ENCODE measurements at regions not wholly inside any gene's neighbourhood (a gene's known extent, or its start where the extent isn't known, plus 50 kb on each side); places are given as distances from the start of the nearest gene placed in this dataset.

DNA sequence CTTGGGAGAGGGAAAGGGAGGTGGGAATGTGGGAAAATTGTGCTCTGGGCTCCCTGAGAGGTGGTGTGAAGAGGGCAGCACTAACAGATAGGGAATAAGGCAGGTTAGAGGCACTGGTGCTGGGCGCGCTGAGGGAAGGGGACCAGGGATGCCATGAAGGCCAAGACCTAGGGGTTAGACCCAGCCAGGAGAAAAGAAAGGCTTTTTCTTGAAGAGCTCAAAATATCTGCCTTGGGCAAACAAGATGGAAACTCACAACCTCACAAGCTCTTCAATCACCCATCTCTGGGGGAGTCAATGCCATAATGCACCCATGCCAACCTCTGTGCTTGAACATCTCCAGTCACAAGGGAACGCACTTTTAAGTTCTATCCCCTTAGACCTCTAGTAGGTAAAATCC is 363.6 kb upstream of the CHD6 start:
- DNase-seq, result no peak
- Mint-ChIP-seq H3K4me1 (no peaks in the 10 kb centered on the region), H3K27ac (no peak overlapping the region), H3K27me3 (no peaks in the 10 kb centered on the region), H3K9me3 (no peaks in the 10 kb centered on the region), H3K36me3 (ENCODE audit: low read depth) (no peaks in the 10 kb centered on the region), H3K4me3 (no peak overlapping the region)
- intact Hi-C loops (cut with micrococcal nuclease), result no loop called here

DNA sequence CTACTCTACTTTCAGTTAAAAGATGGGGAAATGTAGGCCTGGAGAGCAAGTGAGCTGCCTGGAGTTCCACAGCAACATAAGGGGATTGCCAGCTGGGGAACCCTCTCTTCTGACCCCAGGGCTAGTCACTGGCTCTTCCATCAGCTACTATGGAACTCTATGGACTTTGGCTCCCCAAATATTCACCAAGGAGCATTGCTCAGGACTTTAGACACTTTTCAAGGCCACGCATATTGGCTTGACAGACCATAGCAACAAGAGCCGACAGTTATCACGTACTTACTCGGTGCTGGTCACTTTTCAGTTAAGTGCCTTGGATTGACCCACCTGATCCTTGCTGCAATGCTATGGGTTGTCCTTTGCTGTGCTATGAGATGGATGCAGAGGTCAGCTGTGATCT is 360.7 kb upstream of the CHD6 start:
- DNase-seq, result no peak
- no peak overlapping the region for H3K27ac Mint-ChIP-seq
- no peaks in the 10 kb centered on the region for H3K4me1 Mint-ChIP-seq
- no peaks in the 10 kb centered on the region for H3K27me3 Mint-ChIP-seq
- H3K36me3 Mint-ChIP-seq (ENCODE audit: low read depth), result no peaks in the 10 kb centered on the region
- intact Hi-C loops (cut with micrococcal nuclease), result no loop called here
- no peak overlapping the region for H3K4me3 Mint-ChIP-seq
- H3K9me3 Mint-ChIP-seq, result no peaks in the 10 kb centered on the region

DNA sequence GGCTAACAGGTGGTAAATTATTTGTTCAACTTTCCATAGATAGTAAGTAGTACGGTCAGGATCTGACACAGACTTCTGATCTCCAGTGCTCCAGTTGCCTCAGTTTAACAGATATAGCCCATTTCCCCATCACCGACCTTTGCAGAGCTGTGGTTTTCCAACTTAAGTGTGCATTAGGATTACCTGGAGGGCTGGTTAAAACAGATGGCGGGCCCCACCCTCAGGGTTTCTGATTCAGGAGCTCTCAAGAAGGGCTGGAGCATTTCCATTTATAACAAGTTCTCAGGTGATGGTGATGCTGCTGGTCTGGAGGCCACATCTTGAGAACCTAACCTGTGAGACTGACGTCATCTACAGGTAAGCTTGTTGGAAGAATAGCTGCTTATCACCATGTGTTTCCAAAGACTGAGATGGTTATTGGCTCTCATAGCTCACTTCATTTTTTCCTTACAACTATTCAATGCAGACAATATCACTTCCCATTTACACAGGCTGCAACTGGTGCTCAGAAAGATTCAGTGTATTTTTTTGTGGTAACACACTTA is 360.1 kb upstream of the CHD6 start:
- no peaks in the 10 kb centered on the region for H3K27me3 Mint-ChIP-seq
- no peaks in the 10 kb centered on the region for H3K36me3 Mint-ChIP-seq (ENCODE audit: low read depth)
- intact Hi-C loops (cut with micrococcal nuclease), result no loop called here
- no peaks in the 10 kb centered on the region for H3K4me1 Mint-ChIP-seq
- no peaks in the 10 kb centered on the region for H3K9me3 Mint-ChIP-seq
- DNase-seq, result no peak
- H3K4me3 Mint-ChIP-seq, result no peak overlapping the region
- H3K27ac Mint-ChIP-seq, result no peak overlapping the region

DNA sequence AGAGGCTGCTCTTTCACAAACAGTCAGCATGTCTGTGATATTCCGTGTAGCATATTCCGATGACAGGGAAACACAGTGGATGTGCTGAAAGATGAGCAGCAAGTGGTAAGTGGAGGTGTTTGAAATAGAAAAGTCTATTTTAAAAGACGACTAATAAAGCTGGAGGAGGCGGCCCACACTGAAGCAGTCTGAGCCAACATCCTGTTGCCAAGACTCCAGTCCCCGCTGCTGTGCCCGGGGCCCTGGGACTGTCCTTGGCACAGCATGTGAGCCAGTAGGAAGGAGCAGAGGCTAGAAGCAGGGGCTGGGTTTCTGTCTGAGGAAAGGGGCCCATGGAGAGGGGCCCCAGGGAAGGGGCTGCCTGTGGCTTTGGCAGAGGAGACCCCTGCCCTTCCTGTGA is 351.5 kb upstream of the CHD6 start:
- H3K4me1 Mint-ChIP-seq, result no peaks in the 10 kb centered on the region
- no peaks in the 10 kb centered on the region for H3K27me3 Mint-ChIP-seq
- no peaks in the 10 kb centered on the region for H3K36me3 Mint-ChIP-seq (ENCODE audit: low read depth)
- no peak overlapping the region for H3K4me3 Mint-ChIP-seq
- intact Hi-C loops (cut with micrococcal nuclease), result no loop called here
- no peak for DNase-seq
- H3K27ac Mint-ChIP-seq, result no peak overlapping the region
- H3K9me3 Mint-ChIP-seq, result no peaks in the 10 kb centered on the region

DNA sequence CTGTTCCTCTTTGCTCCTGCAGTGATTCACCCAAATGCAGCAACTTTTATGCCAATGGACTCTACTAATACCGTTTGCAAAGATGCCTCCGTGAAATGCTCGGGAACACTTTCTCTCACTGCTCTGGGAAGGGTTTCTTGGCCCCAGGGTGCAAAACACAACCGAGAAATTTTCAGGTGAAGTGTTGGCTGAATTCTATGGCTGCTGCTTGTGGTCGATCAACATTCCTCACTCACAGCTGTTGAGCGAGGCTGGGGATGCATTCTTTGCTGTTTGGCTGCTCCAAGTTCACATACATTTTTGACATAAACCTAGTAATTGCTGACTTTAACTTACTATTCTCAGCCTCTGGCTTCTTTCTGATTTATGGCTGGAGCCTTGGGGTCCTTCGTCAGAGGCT is 342.0 kb upstream of the CHD6 start:
- H3K27ac Mint-ChIP-seq, result no peak overlapping the region
- intact Hi-C loops (cut with micrococcal nuclease), result no loop called here
- H3K9me3 Mint-ChIP-seq, result no peaks in the 10 kb centered on the region
- no peak overlapping the region for H3K4me3 Mint-ChIP-seq
- H3K4me1 Mint-ChIP-seq, result no peaks in the 10 kb centered on the region
- no peaks in the 10 kb centered on the region for H3K27me3 Mint-ChIP-seq
- no peaks in the 10 kb centered on the region for H3K36me3 Mint-ChIP-seq (ENCODE audit: low read depth)
- no peak for DNase-seq

DNA sequence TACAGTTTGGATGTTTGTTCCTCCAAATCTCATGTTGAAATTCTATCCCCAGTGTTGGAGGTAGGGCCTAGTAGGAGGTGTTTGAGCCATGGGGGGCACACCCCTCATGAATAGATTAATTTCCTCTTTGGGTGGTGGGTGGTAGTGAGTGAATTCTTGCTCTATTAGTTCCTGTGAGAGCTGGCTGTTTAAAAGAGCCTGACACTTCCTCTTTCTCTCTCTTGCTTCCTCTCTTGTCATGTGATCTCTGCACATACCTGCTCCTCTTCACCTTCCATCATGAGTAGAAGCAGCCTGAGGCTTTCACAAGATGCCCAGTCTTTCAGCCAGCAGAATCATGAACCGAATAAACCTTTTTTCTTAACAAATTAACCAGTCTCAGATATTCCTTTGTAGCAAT is 340.2 kb upstream of the CHD6 start:
- H3K27ac Mint-ChIP-seq, result no peak overlapping the region
- H3K27me3 Mint-ChIP-seq, result no peaks in the 10 kb centered on the region
- H3K36me3 Mint-ChIP-seq (ENCODE audit: low read depth), result no peaks in the 10 kb centered on the region
- no peak for DNase-seq
- no peaks in the 10 kb centered on the region for H3K9me3 Mint-ChIP-seq
- H3K4me1 Mint-ChIP-seq, result no peaks in the 10 kb centered on the region
- intact Hi-C loops (cut with micrococcal nuclease), result no loop called here
- no peak overlapping the region for H3K4me3 Mint-ChIP-seq

DNA sequence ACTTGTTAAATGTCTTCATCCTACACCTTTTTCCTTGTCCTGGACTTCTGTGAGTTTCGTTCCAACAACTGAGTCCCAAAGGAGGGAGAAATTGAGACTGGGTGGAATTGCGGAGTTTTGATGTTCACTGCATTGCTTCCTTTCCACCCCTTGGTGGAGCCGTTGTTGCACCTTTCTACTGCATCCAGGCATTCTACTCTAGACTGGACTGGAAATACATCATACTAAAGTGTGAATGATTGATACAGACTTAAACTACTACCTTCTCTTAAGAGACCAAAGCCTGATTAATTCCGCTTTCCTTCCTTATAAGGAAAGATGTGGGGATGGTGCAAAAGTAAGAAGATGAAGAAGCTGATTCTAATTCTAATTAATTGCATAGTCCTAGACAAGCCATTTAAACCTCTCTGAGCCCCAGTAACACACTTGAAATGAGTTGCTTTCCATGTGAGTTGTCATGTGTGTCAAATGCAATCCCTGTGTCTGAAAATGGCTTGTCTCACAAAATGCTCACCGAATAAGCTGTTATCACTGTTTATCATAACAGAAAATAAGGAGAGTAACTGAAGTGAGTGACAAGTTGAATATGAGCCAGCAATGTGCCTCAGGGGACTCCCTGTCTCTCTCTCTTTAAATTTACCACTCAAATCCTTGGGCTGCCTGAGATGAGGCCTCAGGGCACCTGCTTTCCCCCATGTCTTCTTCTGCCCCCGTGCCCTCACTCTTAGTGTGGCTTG is 338.3 kb upstream of the CHD6 start:
- DNase-seq, result no peak
- Mint-ChIP-seq H3K4me1 (no peaks in the 10 kb centered on the region), H3K4me3 (no peak overlapping the region), H3K36me3 (ENCODE audit: low read depth) (no peaks in the 10 kb centered on the region), H3K9me3 (no peaks in the 10 kb centered on the region), H3K27ac (no peak overlapping the region), H3K27me3 (no peaks in the 10 kb centered on the region)
- intact Hi-C loops (cut with micrococcal nuclease), result no loop called here

DNA sequence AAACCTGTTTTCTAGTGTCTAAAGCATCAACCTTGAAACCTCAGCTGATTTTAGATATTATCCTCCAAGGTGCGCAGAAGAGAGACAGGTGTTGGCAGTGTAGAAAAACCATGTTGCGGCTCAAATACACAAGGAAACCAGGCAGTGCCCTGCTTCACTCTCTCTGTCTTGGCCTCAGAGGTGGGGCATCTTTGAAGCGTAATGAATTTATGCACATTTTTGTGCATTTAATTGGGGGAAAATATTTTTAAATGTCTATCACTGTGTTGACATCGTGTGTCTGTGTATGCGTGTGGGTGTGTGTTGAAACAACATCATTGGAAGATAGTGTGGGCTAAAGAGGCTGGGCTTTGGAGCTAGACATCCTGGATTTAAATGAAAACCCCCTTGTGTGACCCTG is 334.0 kb upstream of the CHD6 start:
- no peak overlapping the region for H3K27ac Mint-ChIP-seq
- H3K9me3 Mint-ChIP-seq, result no peaks in the 10 kb centered on the region
- peaks cover 2% of the 10 kb centered on the region for H3K27me3 Mint-ChIP-seq
- intact Hi-C loops (cut with micrococcal nuclease), result no loop called here
- DNase-seq, result no peak
- H3K4me1 Mint-ChIP-seq, result no peaks in the 10 kb centered on the region
- H3K4me3 Mint-ChIP-seq, result no peak overlapping the region
- H3K36me3 Mint-ChIP-seq (ENCODE audit: low read depth), result no peaks in the 10 kb centered on the region

DNA sequence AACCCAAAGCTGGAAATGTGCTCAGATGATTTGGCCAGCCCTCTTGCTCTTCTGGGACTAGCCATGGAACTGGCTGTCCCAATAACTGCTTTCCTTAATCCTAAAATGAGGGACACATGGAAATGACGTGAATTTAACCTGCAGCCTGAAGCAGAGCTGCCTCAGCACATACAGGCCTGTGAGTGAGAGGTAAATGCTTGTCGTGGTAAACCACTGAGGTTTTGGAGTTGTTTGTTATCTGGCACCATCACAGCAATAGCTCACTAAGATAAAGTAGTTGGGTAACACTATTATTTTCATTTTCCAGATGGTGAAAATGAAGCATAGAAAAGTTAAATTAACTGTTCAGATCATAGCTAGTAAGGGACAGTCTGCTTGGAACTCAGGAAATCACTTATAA is 333.4 kb upstream of the CHD6 start:
- H3K36me3 Mint-ChIP-seq (ENCODE audit: low read depth), result no peaks in the 10 kb centered on the region
- intact Hi-C loops (cut with micrococcal nuclease), result no loop called here

DNA sequence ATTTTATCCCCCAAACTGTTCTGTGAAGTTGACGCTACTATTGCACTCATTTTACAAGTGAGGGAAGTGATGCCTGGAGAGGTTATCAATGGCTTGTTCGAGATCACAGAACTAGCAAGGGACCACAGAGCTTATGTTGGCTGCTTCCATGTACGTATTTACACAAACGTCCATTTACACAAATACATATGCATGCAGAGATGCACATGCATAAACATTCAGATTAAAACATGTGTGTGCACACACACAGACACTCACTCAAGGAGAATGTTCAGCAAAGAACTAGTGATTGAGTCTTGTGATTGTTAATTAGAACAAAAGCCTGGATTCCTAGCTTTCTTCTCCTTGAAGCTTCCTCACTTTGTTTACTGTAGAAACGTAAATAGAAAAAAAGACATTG is 321.5 kb upstream of the CHD6 start:
- DNase-seq, result no peak
- Mint-ChIP-seq H3K9me3 (no peaks in the 10 kb centered on the region), H3K36me3 (ENCODE audit: low read depth) (no peaks in the 10 kb centered on the region), H3K27ac (no peak overlapping the region), H3K4me1 (no peaks in the 10 kb centered on the region), H3K27me3 (no peaks in the 10 kb centered on the region), H3K4me3 (no peak overlapping the region)
- intact Hi-C loops (cut with micrococcal nuclease), result no loop called here

More for the DNA sequence above, 333.4 kb upstream of the CHD6 start:
- Mint-ChIP-seq H3K27ac (no peak overlapping the region), H3K9me3 (no peaks in the 10 kb centered on the region), H3K4me1 (no peaks in the 10 kb centered on the region), H3K27me3 (peaks cover 2% of the 10 kb centered on the region), H3K4me3 (no peak overlapping the region)
- no peak for DNase-seq

DNA sequence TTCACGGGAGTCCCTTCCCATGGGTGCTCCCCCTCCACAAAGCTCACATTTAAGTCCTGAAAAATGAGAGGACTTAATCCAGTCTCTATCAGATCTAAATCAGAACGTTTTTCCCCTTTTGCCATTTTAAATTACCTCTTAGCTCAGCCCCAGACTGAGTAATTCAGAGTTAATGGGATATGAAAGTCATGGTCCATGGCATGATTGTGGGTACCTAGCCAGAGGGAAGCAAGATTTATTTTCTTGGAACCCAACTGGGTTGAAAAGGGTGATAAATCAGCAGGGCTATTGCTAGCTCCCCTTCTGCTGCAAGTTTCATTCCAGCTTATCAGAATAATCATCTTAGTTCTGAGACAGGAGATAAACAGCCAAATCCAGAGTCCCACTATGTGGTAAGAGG is 320.2 kb upstream of the CHD6 start:
- intact Hi-C loops (cut with micrococcal nuclease), result no loop called here
- DNase-seq, result no peak
- no peak overlapping the region for H3K4me3 Mint-ChIP-seq

DNA sequence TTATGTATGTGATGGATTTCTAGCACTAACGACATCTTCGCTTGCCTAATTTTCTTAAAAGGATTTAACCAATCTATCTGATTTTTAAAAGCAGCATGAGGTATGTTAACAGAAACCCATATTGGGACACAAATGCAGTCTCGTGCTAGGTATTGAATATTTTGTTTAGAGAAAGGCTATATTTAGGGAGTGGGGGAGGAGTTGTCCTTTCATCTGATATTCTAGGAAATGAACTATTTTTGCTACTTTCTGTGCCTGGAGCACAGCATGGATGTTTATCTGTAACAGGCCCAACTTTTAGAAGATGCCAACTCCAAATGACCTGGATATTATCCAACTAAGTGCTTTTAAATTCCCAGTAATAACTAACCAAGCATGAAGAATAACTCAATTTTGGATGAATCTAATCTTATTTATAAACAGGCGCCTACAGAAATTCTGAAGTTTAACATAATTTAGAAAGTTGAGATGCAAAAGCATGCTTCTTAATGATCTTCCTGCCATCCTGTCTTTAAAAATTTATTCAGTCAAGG is 317.1 kb upstream of the CHD6 start:
- Mint-ChIP-seq H3K4me3 (no peak overlapping the region), H3K27me3 (no peaks in the 10 kb centered on the region), H3K27ac (no peak overlapping the region), H3K36me3 (ENCODE audit: low read depth) (no peaks in the 10 kb centered on the region), H3K4me1 (no peaks in the 10 kb centered on the region), H3K9me3 (no peaks in the 10 kb centered on the region)
- intact Hi-C loops (cut with micrococcal nuclease), result no loop called here
- no peak for DNase-seq

More for the DNA sequence above, 320.2 kb upstream of the CHD6 start:
- Mint-ChIP-seq H3K27ac (no peak overlapping the region), H3K9me3 (no peaks in the 10 kb centered on the region), H3K4me1 (no peaks in the 10 kb centered on the region), H3K27me3 (no peaks in the 10 kb centered on the region), H3K36me3 (ENCODE audit: low read depth) (no peaks in the 10 kb centered on the region)

DNA sequence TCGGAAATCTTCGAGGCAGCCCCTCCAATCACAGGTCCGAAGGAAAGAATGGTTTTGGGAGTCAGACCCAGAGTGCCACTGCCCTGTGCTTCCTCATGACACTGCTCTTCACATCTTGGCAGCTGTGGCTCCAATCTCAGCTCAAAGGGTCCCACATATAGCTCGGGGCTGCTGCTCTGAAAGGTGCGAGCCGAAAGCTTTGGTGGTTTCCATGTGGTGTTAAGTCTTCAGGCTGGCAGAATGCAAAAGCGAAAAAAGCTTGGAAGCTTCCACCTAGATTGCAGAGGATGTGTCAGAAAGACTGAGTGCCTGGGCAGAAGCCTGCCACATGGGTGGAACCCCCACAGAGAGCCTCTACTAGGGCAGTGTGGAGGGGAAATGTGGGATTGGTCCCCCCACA is 314.3 kb upstream of the CHD6 start:
- Mint-ChIP-seq H3K36me3 (ENCODE audit: low read depth) (no peaks in the 10 kb centered on the region), H3K27ac (no peak overlapping the region), H3K4me3 (no peak overlapping the region), H3K27me3 (no peaks in the 10 kb centered on the region), H3K4me1 (no peaks in the 10 kb centered on the region), H3K9me3 (no peaks in the 10 kb centered on the region)
- no peak for DNase-seq
- intact Hi-C loops (cut with micrococcal nuclease), result no loop called here

DNA sequence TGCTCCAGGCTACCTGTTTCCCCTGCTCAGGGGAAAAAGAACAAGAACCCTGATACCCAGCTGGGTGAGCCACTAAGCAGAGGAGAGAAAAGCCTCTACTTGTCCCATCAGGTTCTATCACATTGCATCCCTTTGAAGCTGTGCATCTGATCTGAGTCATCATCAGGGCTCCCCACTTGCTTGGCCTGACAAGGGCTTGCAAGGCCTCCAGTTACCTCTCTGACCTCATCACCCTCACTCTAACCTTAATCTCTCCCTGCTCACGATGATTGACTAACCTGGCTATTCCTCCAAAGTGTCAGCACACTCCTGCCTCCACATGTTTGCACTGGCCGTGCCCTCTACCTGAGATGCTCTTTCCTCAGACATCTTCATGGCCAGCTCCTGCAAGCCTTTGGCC is 309.5 kb upstream of the CHD6 start:
- Mint-ChIP-seq H3K27me3 (peaks cover 3% of the 10 kb centered on the region), H3K36me3 (ENCODE audit: low read depth) (no peaks in the 10 kb centered on the region), H3K4me3 (no peak overlapping the region), H3K9me3 (no peaks in the 10 kb centered on the region), H3K4me1 (no peaks in the 10 kb centered on the region), H3K27ac (no peak overlapping the region)
- intact Hi-C loops (cut with micrococcal nuclease), result no loop called here
- no peak for DNase-seq

DNA sequence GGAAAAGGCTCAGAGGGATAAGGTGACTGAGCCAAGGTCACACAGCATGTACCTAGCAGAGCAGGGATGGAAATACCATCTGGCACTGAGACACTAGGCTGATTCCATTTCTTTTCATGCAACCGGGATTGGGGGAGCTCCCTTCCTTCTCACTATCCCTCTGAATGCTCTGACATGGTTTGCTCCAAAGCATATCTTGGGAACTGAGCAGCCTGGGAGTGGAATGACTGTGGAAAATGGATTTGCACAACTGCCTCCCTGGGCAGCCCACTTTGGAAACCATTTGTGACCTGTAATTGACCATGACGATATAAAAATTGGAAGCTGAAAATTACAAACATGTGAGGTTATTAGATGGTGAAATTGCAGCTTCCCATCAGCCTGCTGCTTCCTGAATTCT is 309.0 kb upstream of the CHD6 start:
- H3K9me3 Mint-ChIP-seq, result no peaks in the 10 kb centered on the region
- intact Hi-C loops (cut with micrococcal nuclease), result no loop called here
- DNase-seq, result no peak
- no peaks in the 10 kb centered on the region for H3K4me1 Mint-ChIP-seq
- H3K4me3 Mint-ChIP-seq, result no peak overlapping the region
- no peaks in the 10 kb centered on the region for H3K36me3 Mint-ChIP-seq (ENCODE audit: low read depth)
- H3K27ac Mint-ChIP-seq, result no peak overlapping the region
- H3K27me3 Mint-ChIP-seq, result peaks cover 5% of the 10 kb centered on the region
